Fibroblast of peridontal ligament (primary cell): ENCODE measurements at regions not wholly inside any gene's neighbourhood (a gene's known extent, or its start where the extent isn't known, plus 50 kb on each side); places are given as distances from the start of the nearest gene placed in this dataset.

Experiments used
- DNase-seq: peaks from one replicate; pipeline ENCODE4 v3.0.0-alpha.2; 2010; ENCODE audit errors: extremely low read depth

- DNase-seq: no peak
Observed at GRCh38 chr4:30314001-30314400, 406.2 kb upstream of the PCDH7 start.

GRCh38 chr4:30330894-30331652 lies 389.1 kb upstream of the PCDH7 start:
- no peak for DNase-seq

GRCh38 chr4:30341731-30342130 lies 378.4 kb upstream of the PCDH7 start:
- DNase-seq: no peak

- no peak for DNase-seq
Observed at GRCh38 chr4:30350288-30350687, 369.9 kb upstream of the PCDH7 start.

GRCh38 chr4:30354605-30355004 lies 365.6 kb upstream of the PCDH7 start:
- DNase-seq: no peak

GRCh38 chr4:30362436-30362835 lies 357.7 kb upstream of the PCDH7 start:
- DNase-seq: no peak

GRCh38 chr4:30370105-30370504 lies 350.1 kb upstream of the PCDH7 start:
- no peak for DNase-seq

- DNase-seq: no peak
Observed at GRCh38 chr4:30380404-30380998, 339.7 kb upstream of the PCDH7 start.

GRCh38 chr4:30385650-30386049 lies 334.5 kb upstream of the PCDH7 start:
- no peak for DNase-seq

GRCh38 chr4:30386266-30386895 lies 333.8 kb upstream of the PCDH7 start:
- no peak for DNase-seq

GRCh38 chr4:30395902-30396301 lies 324.3 kb upstream of the PCDH7 start:
- DNase-seq: no peak

GRCh38 chr4:30396772-30397475 lies 323.2 kb upstream of the PCDH7 start:
- no peak for DNase-seq

GRCh38 chr4:30399476-30399875 lies 320.7 kb upstream of the PCDH7 start:
- DNase-seq: no peak

- no peak for DNase-seq
Observed at GRCh38 chr4:30402276-30402675, 317.9 kb upstream of the PCDH7 start.

GRCh38 chr4:30413915-30414314 lies 306.3 kb upstream of the PCDH7 start:
- DNase-seq: no peak

GRCh38 chr4:30416547-30416946 lies 303.6 kb upstream of the PCDH7 start:
- DNase-seq: no peak

GRCh38 chr4:30427932-30428331 lies 292.2 kb upstream of the PCDH7 start:
- no peak for DNase-seq

- no peak for DNase-seq
Observed at GRCh38 chr4:30429813-30430761, 290.1 kb upstream of the PCDH7 start.

- no peak for DNase-seq
Observed at GRCh38 chr4:30434656-30435055, 285.5 kb upstream of the PCDH7 start.

- no peak for DNase-seq
Observed at GRCh38 chr4:30436394-30436793, 283.8 kb upstream of the PCDH7 start.

- DNase-seq: no peak
Observed at GRCh38 chr4:30437316-30437715, 282.9 kb upstream of the PCDH7 start.
